Activated T-helper 1 cell treated with Interleukin-2 at 50 U/mL for 16 hours (primary cell): ENCODE measurements at regions not wholly inside any gene's neighbourhood (a gene's known extent, or its start where the extent isn't known, plus 50 kb on each side); places are given as distances from the start of the nearest gene placed in this dataset.
A peak's percentile ranks its signal among the peaks of the same experiment; 100 is the strongest.

Experiments
- DNase-seq: peaks from one replicate; pipeline ENCODE4 v3.0.0-alpha.2; 2020; ENCODE audit warnings: low read depth

- no peak for DNase-seq
These were observed 76.1 kb downstream of the SLC25A47 start for GRCh38 chr14:100399052-100399849.

GRCh38 chr14:100400115-100400514 is 77.0 kb downstream of the SLC25A47 start:
- no peak for DNase-seq

DNA sequence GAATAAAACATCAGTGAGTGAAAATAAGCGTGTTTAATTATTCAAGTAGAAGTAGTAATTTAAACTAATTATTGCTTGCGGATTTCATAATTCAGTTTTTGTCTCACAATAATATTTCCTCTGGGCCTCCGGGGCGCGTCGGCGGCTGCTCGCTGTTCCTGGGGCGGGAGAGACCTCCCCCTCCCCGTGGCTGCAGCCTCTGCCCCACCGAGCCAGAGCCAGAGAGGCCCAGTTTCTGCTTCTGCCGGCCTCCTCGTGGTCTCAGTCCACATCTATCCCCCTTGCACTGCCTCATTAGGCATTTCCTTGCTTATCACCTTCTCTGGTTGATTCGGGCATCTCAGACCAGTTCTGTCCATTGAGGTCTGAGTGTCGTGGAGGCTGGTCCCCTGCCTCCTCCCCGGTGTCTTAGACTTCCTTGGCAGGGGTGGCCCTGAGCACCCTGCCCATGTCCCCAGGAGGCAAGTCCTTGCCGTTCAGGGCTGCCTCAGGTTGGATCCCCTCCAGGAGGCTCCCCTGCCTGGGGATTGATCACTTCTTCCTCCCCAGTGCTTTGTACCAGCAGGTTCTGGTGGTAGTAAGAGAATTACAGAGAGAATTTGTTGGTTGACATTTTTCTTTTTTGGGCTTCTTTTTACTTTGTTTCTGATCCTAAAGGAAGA is 78.0 kb downstream of the SLC25A47 start:
- DNase-seq: no peak

DNA sequence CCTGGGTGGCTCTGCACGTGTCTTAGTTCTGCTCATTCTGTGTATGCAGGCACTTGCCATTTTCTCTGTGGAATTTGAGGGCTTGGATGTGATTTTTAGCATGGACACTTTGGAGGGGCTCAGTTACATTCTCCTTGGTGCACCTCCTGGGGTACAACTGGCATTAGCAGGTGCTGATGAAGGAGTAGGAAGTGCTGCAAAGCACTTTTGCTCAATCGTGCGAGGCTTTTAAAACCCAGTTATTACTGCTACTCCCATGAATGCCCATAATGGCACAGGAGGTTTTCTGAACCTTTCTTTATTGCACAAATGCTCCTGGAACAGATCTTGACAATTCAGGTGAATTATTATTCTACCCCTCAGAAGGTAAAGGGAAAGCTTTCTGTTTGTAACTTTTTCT is 78.7 kb downstream of the SLC25A47 start:
- DNase-seq: no peak

DNA sequence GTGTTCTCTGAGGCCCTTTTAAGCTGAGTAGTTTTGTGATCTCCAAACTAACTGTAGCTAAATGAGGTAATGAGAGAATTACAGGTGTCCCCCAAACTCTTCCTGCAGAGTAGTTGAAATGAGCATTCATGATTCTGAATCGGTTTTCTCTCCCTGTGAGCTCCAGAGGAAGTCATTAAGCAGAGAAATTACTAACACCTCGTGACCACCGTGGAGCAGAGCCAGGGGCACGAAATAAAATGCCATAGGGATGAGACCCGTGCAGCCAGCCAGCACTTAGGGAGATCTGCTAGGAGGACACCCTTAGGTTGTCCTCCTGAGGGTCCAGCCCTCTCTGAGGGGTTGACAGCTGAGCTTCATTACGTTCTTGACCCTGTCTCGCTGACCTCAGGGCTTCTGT is 79.5 kb downstream of the SLC25A47 start:
- DNase-seq: no peak

DNA sequence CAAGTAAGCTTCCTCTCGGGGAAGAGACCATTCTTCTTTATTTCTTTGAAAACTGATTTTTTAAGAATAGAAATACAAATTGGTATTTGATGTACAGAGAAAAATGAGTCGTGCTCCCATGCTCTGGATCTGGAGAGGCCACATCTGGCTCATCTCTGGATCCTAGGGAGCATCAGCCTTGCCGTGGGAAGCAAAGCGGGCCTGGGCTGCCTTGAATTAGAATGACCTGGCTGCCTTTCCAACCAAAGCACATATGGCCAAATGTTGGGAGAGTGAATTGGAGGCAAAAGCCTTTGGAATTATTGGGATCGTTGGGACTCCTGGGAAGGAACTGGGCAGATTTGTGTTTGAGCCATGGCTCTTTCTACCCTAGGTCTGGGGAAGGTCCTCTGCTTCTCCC is 80.0 kb downstream of the SLC25A47 start:
- DNase-seq: no peak

GRCh38 chr14:100403802-100404365 is 80.7 kb downstream of the SLC25A47 start:
- no peak for DNase-seq

GRCh38 chr14:100404419-100404818 is 81.3 kb downstream of the SLC25A47 start:
- no peak for DNase-seq

DNA sequence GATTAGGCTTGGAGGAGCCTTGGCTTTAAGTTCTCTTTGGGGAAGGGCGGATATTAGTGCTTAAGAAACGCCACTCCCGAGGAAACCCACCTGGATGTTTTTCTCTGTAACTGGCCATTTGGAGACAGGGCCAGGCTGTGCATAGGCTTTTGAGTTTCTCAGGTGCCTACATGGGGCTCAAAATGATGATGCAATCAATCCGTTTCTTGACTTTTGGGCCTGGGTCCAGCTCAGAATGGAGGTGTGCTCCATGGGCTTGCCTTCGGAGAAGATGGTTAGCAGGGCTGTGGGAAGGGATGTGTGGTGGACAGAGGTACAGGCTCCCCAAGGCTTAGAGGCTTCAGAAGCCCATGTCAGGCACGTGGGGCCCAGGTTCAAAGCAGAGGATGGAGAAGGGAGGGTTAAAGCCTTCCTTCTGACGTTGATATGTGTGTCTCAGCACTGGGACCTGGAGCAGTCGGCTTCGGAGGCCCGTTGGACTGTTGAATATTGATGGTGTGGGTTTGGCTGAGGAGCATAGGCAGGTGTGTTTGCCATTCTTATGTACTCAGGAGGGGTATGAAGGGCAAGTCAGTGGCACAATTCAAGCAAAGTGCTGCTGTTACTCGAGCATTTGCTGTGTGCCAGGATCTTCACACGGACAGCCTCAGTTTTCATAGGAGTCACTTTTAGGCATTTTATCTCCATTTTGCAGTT is 82.8 kb downstream of the SLC25A47 start:
- no peak for DNase-seq

GRCh38 chr14:100406505-100407131 is 83.5 kb downstream of the SLC25A47 start:
- peak; percentile 25 for DNase-seq

DNA sequence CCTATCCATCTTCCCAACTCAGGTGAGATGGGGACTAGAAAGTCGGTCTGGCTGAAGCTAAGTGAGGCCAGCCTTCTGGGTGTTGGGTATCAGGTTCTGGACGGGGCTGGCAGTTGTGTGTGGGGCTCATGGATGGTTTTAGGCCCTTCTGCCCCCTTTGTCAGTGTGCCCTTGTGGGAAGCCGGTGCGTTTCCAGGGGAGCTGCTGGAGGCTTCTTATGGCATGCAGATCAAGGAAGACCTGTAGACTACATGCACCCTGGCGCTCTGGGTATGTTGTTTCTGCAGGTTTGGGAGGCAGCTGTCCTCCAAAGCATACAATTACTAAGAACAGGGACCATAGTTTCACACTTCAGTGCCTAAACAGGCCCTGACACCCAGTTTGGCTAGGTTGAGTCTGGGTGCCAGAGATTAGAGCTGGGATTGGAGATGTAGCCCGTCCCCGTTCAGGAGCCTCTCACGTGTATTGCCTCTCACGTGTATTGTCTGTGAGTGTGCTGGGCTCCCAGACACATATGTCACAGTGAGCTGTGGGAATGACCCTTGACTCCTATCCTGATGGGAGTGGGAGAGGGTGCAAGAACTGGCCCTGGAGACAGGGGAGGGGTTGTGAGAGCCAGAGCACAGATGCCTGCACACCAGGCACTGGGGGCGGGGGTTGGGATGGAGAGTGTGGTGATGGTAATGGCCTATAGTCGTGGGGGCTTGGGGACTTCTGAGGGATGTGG is 84.4 kb downstream of the SLC25A47 start:
- no peak for DNase-seq

- no peak for DNase-seq
These were observed 85.3 kb downstream of the SLC25A47 start for GRCh38 chr14:100408350-100409002.

- no peak for DNase-seq
These were observed 85.8 kb downstream of the SLC25A47 start for GRCh38 chr14:100409003-100409360.

GRCh38 chr14:100409651-100410050 is 86.5 kb downstream of the SLC25A47 start:
- no peak for DNase-seq

DNA sequence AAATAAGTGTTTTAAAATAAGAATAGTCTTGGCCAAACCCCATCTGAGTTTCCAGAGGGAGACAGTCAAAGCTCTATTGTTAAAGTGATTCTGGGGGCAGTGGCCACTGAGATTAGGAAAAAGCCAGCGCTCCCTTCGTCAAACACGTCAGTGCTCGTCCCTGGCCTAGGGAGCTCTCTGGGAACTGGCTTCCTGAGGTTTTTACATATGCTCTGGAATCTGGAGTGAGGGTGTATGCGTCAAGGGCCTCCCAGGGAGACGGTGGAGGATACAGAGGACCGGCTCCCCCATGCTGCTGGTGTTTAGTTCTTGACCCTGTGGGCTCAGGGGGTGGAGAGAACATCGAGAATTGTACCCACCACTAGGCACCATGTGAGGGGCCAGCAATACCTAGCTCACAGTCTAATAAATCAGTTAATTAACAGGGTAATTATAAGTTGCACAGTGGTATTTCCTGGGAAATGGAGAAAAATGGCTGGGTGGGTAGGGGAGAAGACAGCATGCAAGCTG is 87.0 kb downstream of the SLC25A47 start:
- no peak for DNase-seq

GRCh38 chr14:100413699-100414098 is 90.6 kb downstream of the SLC25A47 start:
- no peak for DNase-seq

GRCh38 chr14:100415226-100415625 is 92.1 kb downstream of the SLC25A47 start:
- DNase-seq: no peak

GRCh38 chr14:100416081-100416680 is 93.0 kb downstream of the SLC25A47 start:
- no peak for DNase-seq

GRCh38 chr14:100416921-100417860 is 94.1 kb downstream of the SLC25A47 start:
- DNase-seq: no peak
